T-helper 17 cell (primary cell): ENCODE measurements at regions not wholly inside any gene's neighbourhood (a gene's known extent, or its start where the extent isn't known, plus 50 kb on each side); places are given as distances from the start of the nearest gene placed in this dataset.
A peak's percentile ranks its signal among the peaks of the same experiment; 100 is the strongest.
"Not testable (repeated sequence)": the region's sequence is repeated elsewhere in the genome, so short reads cannot be mapped to it uniquely, and the experiment has no call there.

Experiments
- ATAC-seq: fragments of 150-1000 bp; cut with Tn5 transposase; 2 replicates; pipeline ENCODE4 v1.10.0; 2021; ENCODE audit warnings: mild to moderate bottlenecking, moderate library complexity
- DNase-seq, 3 donors: peaks; one replicate each; pipeline versions ENCODE4 v3.0.0 to v3.0.0-alpha.2; 2020 to 2021
- H3K9me3 ChIP-seq: one replicate; pipeline ENCODE4 v1.7.0; 2013; ENCODE audit warnings: low read length, mild to moderate bottlenecking; ENCODE audit not compliant: control insufficient read depth, poor library complexity, severe bottlenecking
- H3K27ac Mint-ChIP-seq: one replicate; pipeline ENCODE4 v1.8.0; 2022; ENCODE audit warnings: mild to moderate bottlenecking, moderate library complexity, mixed read lengths
- H3K27me3 Mint-ChIP-seq: one replicate; pipeline ENCODE4 v1.8.0; 2022; ENCODE audit warnings: mixed read lengths
- H3K36me3 Mint-ChIP-seq: one replicate; pipeline ENCODE4 v1.8.0; 2022; ENCODE audit warnings: low read depth, mixed read lengths
- H3K4me1 Mint-ChIP-seq: one replicate; pipeline ENCODE4 v1.8.0; 2022; ENCODE audit warnings: mild to moderate bottlenecking, mixed read lengths
- H3K4me3 Mint-ChIP-seq: one replicate; pipeline ENCODE4 v1.8.0; 2022; ENCODE audit warnings: mild to moderate bottlenecking, moderate library complexity, mixed read lengths

- H3K36me3 Mint-ChIP-seq, H3K4me3 Mint-ChIP-seq, H3K27me3 Mint-ChIP-seq, ATAC-seq, H3K9me3 ChIP-seq, DNase-seq, H3K27ac Mint-ChIP-seq, H3K4me1 Mint-ChIP-seq: not testable (repeated sequence)
These were observed 54.2 kb downstream of the DBET start for GRCh38 chr4:190118519-190118918.

GRCh38 chr4:190119474-190119873 is 54.1 kb upstream of the DUX4 start:
- ATAC-seq, H3K27ac Mint-ChIP-seq, H3K4me3 Mint-ChIP-seq, H3K27me3 Mint-ChIP-seq, H3K9me3 ChIP-seq, DNase-seq, H3K4me1 Mint-ChIP-seq, H3K36me3 Mint-ChIP-seq: not testable (repeated sequence)

GRCh38 chr4:190120111-190120514 is 53.5 kb upstream of the DUX4 start:
- H3K27me3 Mint-ChIP-seq, H3K36me3 Mint-ChIP-seq, H3K4me1 Mint-ChIP-seq, DNase-seq, H3K9me3 ChIP-seq, H3K4me3 Mint-ChIP-seq, H3K27ac Mint-ChIP-seq: not testable (repeated sequence)
- peak; percentile 84 for ATAC-seq

GRCh38 chr4:190120537-190121001 is 53.0 kb upstream of the DUX4 start:
- not testable (repeated sequence) for H3K36me3 Mint-ChIP-seq, H3K27me3 Mint-ChIP-seq, H3K27ac Mint-ChIP-seq, H3K4me1 Mint-ChIP-seq, H3K9me3 ChIP-seq, H3K4me3 Mint-ChIP-seq
- DNase-seq, result peak in 1 of 3 donors; percentile 20
- peak; percentile 70 for ATAC-seq

- H3K4me1 Mint-ChIP-seq, ATAC-seq: not testable (repeated sequence)
These were observed 52.4 kb upstream of the DUX4 start for GRCh38 chr4:190121076-190121671.

GRCh38 chr4:190121759-190122158 is 51.8 kb upstream of the DUX4 start:
- no peak for DNase-seq
- no peaks in the 10 kb centered on the region for H3K36me3 Mint-ChIP-seq

More at GRCh38 chr4:190121076-190121671, 52.4 kb upstream of the DUX4 start:
- H3K4me3 Mint-ChIP-seq, H3K27ac Mint-ChIP-seq, H3K36me3 Mint-ChIP-seq, H3K27me3 Mint-ChIP-seq, DNase-seq, H3K9me3 ChIP-seq: not testable (repeated sequence)

GRCh38 chr4:190122161-190123142 is 51.1 kb upstream of the DUX4 start:
- not testable (repeated sequence) for H3K4me3 Mint-ChIP-seq, H3K27ac Mint-ChIP-seq, H3K27me3 Mint-ChIP-seq, H3K36me3 Mint-ChIP-seq, DNase-seq, H3K9me3 ChIP-seq, H3K4me1 Mint-ChIP-seq, ATAC-seq

More at GRCh38 chr4:190121759-190122158, 51.8 kb upstream of the DUX4 start:
- no peak overlapping the region for H3K27ac Mint-ChIP-seq
- no peaks in the 10 kb centered on the region for H3K9me3 ChIP-seq
- H3K4me3 Mint-ChIP-seq, result no peak overlapping the region
- ATAC-seq, result no peak
- H3K4me1 Mint-ChIP-seq, result no peaks in the 10 kb centered on the region
- H3K27me3 Mint-ChIP-seq, result no peaks in the 10 kb centered on the region
